Activated CD8-positive, alpha-beta T cell treated with anti-CD3 and anti-CD28 coated beads, Interleukin-2, amount 10 ng/mL, durations not matched to agents 7 days and 5 days (primary cell): ENCODE measurements at regions not wholly inside any gene's neighbourhood (a gene's known extent, or its start where the extent isn't known, plus 50 kb on each side); places are given as distances from the start of the nearest gene placed in this dataset.

ENCODE experiments used
- ATAC-seq: fragments of 150-1000 bp; cut with Tn5 transposase; one replicate; pipeline ENCODE4 v1.10.0; 2021; ENCODE audit warnings: moderate library complexity
- CTCF ChIA-PET: fragments of 350-600 bp; sonication (Branson Sonifier 250); formaldehyde crosslinking; loops from one replicate; lab custom pipeline; 2021; ENCODE audit warnings: antibody characterized with exemption; lab: Charles Lee
- POLR2A ChIA-PET: fragments of 350-600 bp; sonication (Branson Sonifier 250); formaldehyde crosslinking; loops from one replicate; lab custom pipeline; 2021; ENCODE audit warnings: antibody characterized with exemption; lab: Charles Lee
- DNase-seq: peaks from one replicate; pipeline ENCODE4 v3.0.0-alpha.2; 2020
- H3K27ac Mint-ChIP-seq: one replicate; pipeline ENCODE4 v1.8.0; 2021; ENCODE audit warnings: mild to moderate bottlenecking, mixed read lengths
- H3K27me3 Mint-ChIP-seq: one replicate; pipeline ENCODE4 v1.8.0; 2021; ENCODE audit warnings: low read depth, mixed read lengths
- H3K36me3 Mint-ChIP-seq: one replicate; pipeline ENCODE4 v1.8.0; 2021; ENCODE audit warnings: low read depth, mixed read lengths
- H3K4me1 Mint-ChIP-seq: one replicate; pipeline ENCODE4 v1.8.0; 2021; ENCODE audit warnings: low read depth, mixed read lengths
- H3K4me3 Mint-ChIP-seq: one replicate; pipeline ENCODE4 v1.8.0; 2021; ENCODE audit warnings: mild to moderate bottlenecking, mixed read lengths
- H3K9me3 Mint-ChIP-seq: one replicate; pipeline ENCODE4 v1.8.0; 2022; ENCODE audit warnings: mixed read lengths; ENCODE audit not compliant: insufficient read depth

DNA sequence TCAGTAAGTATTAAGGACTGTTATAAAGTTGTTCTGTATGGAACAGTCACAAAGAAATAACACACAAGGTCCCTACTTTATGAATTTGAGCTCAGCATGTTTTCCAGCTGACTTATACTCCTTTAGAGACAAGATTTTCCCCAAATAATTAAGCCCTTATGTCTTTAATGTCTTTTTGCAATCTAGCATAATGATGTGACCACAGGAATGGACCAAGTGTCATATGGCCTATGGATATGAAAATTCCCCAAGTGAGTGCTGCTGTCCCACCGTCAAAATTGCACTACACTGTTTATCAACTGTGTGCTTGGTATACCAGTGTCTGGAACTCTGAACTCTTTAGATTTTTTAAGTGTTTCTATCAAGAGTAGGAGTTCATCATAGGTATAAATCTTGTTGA lies 369.6 kb downstream of the PID1 start:
- no peak for DNase-seq
- Mint-ChIP-seq H3K4me1 (no peaks in the 10 kb centered on the region), H3K36me3 (no peaks in the 10 kb centered on the region), H3K4me3 (no peak overlapping the region), H3K27ac (no peak overlapping the region), H3K9me3 (no peaks in the 10 kb centered on the region), H3K27me3 (no peaks in the 10 kb centered on the region)
- ATAC-seq: no peak
- ChIA-PET CTCF (no interaction called here), POLR2A (no interaction called here)

DNA sequence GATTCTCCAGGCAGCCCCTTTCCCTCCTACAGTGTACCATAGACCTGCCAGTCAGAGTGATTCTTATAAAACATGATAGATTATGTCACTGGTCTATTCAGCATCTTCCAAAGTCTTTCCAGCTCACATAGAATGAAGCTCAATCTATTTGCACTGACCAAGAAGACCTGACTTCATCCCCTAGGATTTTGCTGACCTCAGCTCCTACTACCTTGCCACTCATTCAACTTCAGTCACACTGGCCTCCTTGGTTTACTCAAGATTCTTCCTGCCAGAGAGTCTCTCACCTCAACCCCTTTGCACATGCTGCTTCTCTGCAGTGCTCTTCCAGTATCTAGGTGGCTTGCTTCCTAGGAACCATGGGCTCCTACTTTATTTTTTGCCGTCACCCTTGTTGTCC lies 392.9 kb downstream of the PID1 start:
- Mint-ChIP-seq H3K4me1 (no peaks in the 10 kb centered on the region), H3K27ac (no peak overlapping the region), H3K4me3 (no peak overlapping the region), H3K36me3 (no peaks in the 10 kb centered on the region), H3K9me3 (no peaks in the 10 kb centered on the region), H3K27me3 (no peaks in the 10 kb centered on the region)
- ChIA-PET POLR2A (no interaction called here), CTCF (no interaction called here)
- no peak for ATAC-seq
- no peak for DNase-seq

DNA sequence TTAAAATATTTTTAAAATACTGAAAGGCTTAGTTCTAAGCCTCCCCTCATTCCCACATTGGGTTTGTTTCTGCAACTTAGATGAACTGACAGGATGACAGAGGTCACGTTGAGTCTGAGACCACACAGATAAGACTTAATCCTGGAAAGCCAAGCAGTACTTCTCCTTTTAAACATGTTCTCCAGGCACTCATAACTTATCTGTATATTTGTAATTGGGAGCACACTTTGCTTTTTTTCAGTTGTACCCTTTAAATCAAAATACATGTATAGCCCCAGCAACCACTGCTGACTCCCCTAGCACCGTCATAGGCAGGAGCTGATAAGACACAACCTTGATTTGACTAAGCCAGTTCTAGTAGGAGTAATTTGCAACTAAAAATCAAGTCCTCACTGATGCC lies 394.8 kb downstream of the PID1 start:
- CTCF ChIA-PET: no interaction called here
- H3K36me3 Mint-ChIP-seq: no peaks in the 10 kb centered on the region
- H3K4me1 Mint-ChIP-seq: no peaks in the 10 kb centered on the region
- ATAC-seq: no peak
- POLR2A ChIA-PET: no interaction called here
- no peaks in the 10 kb centered on the region for H3K9me3 Mint-ChIP-seq
- no peak for DNase-seq
- no peak overlapping the region for H3K4me3 Mint-ChIP-seq
- H3K27me3 Mint-ChIP-seq: no peaks in the 10 kb centered on the region
- H3K27ac Mint-ChIP-seq: no peak overlapping the region

DNA sequence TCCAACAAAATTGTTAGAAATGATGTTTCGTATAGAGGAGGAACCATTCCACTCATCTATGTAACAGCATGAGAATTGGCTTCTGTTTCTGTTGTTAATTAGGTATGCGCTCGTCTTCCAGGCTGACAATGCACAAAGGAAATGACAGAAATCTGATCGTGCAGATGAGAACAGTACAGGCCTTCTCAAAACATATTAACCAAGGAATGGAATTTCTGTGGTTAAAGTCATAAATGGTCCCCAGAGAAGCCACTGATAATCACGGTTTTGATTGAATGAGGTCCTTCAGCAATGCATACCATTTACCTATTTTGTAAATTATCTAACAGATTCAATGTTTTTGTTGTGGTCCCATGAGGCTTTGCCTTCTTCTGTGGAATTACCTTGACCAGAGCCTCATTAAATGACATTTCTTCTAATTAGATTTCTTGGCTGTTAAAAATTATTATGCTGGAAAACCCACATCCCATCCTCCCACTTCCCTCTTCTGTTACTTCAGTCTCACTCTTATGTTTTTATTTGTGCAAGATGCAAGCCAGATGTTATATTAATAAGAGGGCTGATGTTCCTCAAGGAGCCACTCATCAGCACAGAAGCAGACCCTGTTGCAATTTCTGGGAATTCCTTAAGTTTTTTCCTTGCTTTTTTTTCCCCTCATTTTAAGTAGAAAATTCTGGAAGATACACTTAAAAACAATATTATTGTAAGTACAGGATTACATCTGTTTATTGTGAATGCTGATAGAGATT lies 395.8 kb downstream of the PID1 start:
- CTCF ChIA-PET: no interaction called here
- Mint-ChIP-seq H3K27ac (no peak overlapping the region), H3K9me3 (no peaks in the 10 kb centered on the region), H3K36me3 (no peaks in the 10 kb centered on the region), H3K4me3 (no peak overlapping the region), H3K27me3 (no peaks in the 10 kb centered on the region), H3K4me1 (no peaks in the 10 kb centered on the region)
- POLR2A ChIA-PET: no interaction called here
- DNase-seq (no peak), ATAC-seq (no peak)

DNA sequence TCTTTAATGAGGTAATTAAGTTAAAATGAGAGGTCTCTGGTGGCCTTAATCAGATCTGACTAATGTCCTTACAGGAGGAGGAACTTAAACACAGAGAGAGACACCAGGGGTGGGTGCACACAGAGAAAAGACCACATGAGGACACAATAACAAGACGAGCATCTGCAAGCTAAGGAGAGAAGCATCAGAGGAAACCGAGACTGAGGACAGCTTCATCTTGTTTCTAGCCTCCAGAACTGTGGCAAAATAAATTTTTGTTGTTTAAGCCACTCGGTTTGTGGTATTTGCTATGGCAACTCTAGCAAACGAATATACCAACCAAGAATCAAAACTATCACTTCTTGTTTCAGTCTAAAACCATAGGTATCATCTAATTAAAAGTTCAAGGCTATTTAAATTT lies 400.1 kb downstream of the PID1 start:
- no peak for DNase-seq
- CTCF ChIA-PET: no interaction called here
- no peaks in the 10 kb centered on the region for H3K27me3 Mint-ChIP-seq
- no peaks in the 10 kb centered on the region for H3K4me1 Mint-ChIP-seq
- H3K36me3 Mint-ChIP-seq: no peaks in the 10 kb centered on the region
- H3K9me3 Mint-ChIP-seq: peaks cover 10% of the 10 kb centered on the region
- POLR2A ChIA-PET: no interaction called here
- H3K27ac Mint-ChIP-seq: no peak overlapping the region
- no peak for ATAC-seq
- no peak overlapping the region for H3K4me3 Mint-ChIP-seq

DNA sequence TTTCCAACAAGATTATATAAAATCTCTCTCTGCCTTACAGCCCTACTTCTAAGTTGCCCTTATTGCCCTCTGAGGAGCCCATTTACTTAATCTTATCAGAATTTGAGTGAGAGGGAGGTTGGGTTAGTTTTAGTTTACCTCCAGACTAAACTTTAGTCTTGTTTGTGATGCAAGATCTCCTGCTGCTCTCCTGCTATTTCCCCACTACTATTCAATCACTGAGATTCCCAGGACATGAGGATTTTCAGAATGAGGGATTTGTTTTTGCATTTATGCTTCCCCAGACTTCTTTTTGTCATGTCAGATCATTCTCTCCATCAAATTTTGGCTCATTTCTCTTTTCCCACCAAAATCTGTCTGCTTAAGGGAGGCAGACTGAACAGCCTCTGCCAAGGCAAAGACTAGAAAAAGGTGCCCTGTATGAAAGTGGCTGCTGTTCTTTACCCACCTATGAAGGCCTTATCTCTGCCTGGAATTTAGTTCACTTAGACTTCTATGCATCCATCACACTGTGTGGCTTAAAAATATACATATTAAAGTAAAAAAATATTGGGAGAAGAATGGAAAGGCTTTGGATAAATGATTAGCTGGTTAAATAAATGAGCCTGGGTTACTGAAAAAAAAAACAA lies 401.3 kb downstream of the PID1 start:
- DNase-seq: no peak
- no peak overlapping the region for H3K27ac Mint-ChIP-seq
- no peak overlapping the region for H3K4me3 Mint-ChIP-seq
- H3K4me1 Mint-ChIP-seq: no peaks in the 10 kb centered on the region
- ATAC-seq: no peak
- no peaks in the 10 kb centered on the region for H3K36me3 Mint-ChIP-seq
- CTCF ChIA-PET: no interaction called here
- H3K9me3 Mint-ChIP-seq: peaks cover 10% of the 10 kb centered on the region
- POLR2A ChIA-PET: no interaction called here
- H3K27me3 Mint-ChIP-seq: no peaks in the 10 kb centered on the region

DNA sequence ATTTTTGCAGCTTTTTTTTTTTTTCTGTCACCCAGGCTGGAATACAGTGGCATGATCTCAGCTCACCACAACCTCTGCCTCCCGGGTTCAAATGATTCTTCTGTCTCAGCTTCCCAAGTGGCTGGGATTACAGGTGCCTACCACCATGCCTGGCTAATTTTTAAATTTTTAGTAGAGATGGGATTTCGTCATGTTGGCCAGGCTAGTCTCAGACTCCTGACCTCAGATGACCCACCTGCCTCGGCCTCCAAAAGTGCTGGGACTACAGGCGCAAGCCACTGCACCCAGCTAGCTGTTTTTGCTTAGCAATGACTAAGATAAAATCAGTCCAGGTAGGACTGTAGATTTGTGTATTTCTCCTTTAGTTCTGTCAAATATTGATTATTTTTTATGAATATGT lies 403.7 kb downstream of the PID1 start:
- Mint-ChIP-seq H3K4me3 (no peak overlapping the region), H3K36me3 (no peaks in the 10 kb centered on the region), H3K9me3 (peaks cover 10% of the 10 kb centered on the region), H3K27me3 (no peaks in the 10 kb centered on the region), H3K4me1 (no peaks in the 10 kb centered on the region), H3K27ac (no peak overlapping the region)
- POLR2A ChIA-PET: no interaction called here
- CTCF ChIA-PET: no interaction called here
- DNase-seq (no peak), ATAC-seq (no peak)

DNA sequence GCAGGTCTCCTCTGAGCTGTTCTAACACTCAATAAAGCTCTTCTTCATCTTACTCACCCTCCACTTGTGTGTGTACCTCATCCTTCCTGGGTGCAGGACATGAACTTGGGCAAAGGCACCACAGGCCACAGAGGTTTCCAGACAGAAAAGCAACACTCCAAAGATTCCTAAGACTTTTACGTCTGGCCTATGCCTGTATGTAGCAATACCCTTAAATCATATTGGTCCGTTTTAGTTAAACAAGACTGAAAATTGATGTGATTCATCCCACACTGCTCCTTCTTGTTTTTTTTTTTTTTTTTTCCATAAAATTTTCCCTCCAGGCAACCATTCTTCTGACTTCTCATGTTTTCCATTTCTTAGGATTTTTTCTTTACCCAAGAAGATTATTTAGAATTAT lies 404.3 kb downstream of the PID1 start:
- DNase-seq (no peak), ATAC-seq (no peak)
- Mint-ChIP-seq H3K27ac (no peak overlapping the region), H3K36me3 (no peaks in the 10 kb centered on the region), H3K9me3 (peaks cover 10% of the 10 kb centered on the region), H3K4me1 (no peaks in the 10 kb centered on the region), H3K27me3 (no peaks in the 10 kb centered on the region), H3K4me3 (no peak overlapping the region)
- ChIA-PET POLR2A (no interaction called here), CTCF (no interaction called here)

DNA sequence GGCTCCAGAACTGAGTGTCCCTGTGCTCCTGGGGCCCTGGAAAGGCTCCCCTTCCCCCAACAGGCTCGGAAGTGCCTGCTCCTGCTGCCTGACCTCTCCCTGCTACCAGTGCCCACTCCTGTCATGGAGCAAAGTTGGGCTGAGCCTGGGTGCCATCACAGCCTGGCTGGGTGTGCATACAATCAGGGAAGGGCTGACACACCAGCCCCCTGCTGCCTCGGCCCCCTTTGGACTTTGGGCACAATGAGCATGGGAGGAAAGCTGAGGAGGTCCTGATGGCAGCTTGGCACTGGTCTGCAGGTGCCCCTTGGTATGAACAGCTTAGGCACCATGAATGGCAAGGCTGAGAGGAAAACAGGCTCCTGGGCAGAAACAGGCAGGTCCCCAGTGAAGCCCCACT lies 405.0 kb downstream of the PID1 start:
- no peak for ATAC-seq
- H3K36me3 Mint-ChIP-seq: no peaks in the 10 kb centered on the region

DNA sequence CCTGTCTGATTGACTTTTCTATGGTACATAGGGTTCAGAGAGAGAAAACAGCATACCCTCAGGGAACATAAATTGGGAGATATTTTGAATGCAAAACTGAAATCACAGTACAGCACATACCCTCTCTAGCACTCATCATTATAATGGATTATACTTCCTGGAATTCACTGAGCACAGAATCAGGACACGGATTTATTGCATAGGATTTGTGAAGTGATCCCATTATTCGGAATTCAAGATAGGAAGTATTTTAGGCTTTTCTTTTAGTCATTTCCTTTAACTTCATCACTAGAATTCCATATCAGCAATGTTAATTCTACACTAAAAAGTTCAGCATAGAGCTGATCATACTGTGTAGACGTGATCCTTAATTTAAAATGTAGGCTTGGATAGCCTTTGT lies 407.0 kb downstream of the PID1 start:
- Mint-ChIP-seq H3K36me3 (no peaks in the 10 kb centered on the region), H3K4me1 (no peaks in the 10 kb centered on the region), H3K9me3 (peaks cover 10% of the 10 kb centered on the region), H3K27ac (no peak overlapping the region), H3K27me3 (no peaks in the 10 kb centered on the region), H3K4me3 (no peak overlapping the region)
- ATAC-seq (no peak), DNase-seq (no peak)
- CTCF ChIA-PET: no interaction called here
- POLR2A ChIA-PET: no interaction called here

More for the DNA sequence above, 405.0 kb downstream of the PID1 start:
- ChIA-PET CTCF (no interaction called here), POLR2A (no interaction called here)
- peaks cover 10% of the 10 kb centered on the region for H3K9me3 Mint-ChIP-seq
- H3K4me3 Mint-ChIP-seq: no peak overlapping the region
- H3K27ac Mint-ChIP-seq: no peak overlapping the region
- DNase-seq: no peak
- no peaks in the 10 kb centered on the region for H3K27me3 Mint-ChIP-seq
- H3K4me1 Mint-ChIP-seq: no peaks in the 10 kb centered on the region

DNA sequence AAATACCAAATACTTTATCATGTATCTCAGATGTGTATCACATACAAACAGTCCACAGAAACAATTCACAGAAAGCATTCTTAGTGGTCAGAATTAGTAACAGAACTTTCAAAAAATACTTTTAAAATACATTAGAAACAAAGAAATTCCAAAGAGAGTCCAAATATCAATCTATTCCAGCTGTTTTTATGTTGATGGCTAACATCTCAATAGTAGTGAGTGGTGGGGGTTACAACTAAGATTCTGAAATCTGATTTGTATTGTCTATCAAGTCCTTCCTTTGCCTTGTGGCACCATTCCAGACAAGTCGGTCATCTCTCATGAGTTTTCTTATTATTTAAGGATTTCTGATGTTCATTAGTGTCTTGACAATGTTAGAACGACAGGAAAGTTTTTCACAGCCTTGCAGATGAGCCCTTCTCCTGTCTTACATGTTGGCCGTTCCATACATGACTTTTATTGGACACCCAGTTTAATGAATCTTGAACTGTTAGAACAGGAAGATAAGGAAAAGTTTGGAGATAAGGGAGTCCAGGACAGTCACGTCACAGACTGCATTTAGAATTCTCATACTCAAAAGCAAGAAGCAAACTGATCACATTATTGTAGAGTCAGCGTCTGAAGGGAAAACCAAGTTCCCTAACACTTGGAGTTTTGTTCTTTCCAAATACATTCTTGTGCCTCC lies 410.3 kb downstream of the PID1 start:
- Mint-ChIP-seq H3K27me3 (no peaks in the 10 kb centered on the region), H3K9me3 (peaks cover 3% of the 10 kb centered on the region), H3K4me3 (no peak overlapping the region), H3K4me1 (no peaks in the 10 kb centered on the region), H3K27ac (no peak overlapping the region), H3K36me3 (no peaks in the 10 kb centered on the region)
- DNase-seq: no peak
- no peak for ATAC-seq
- ChIA-PET CTCF (no interaction called here), POLR2A (no interaction called here)

DNA sequence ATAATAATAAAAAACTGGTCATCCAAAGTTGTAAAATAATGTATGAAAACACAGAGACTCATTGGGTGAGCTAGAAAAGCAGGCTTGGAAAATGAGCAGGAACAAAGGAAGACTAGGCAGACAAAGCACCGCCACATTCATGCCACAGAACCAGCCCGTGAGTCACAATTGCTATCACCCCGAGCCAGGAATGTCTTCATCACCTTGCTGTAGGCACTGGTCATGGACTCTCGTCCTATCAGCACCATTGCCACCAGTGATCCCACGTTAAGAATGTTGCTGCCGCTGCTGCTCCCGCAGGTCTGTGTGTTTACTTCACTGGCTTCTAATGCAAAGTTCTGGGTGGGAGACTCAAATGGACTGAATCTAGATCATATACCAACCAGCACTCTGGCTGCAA lies 417.9 kb downstream of the PID1 start:
- H3K27ac Mint-ChIP-seq: no peak overlapping the region
- H3K36me3 Mint-ChIP-seq: no peaks in the 10 kb centered on the region
- ChIA-PET POLR2A (no interaction called here), CTCF (no interaction called here)
- DNase-seq (no peak), ATAC-seq (no peak)
- H3K27me3 Mint-ChIP-seq: no peaks in the 10 kb centered on the region
- H3K4me1 Mint-ChIP-seq: no peaks in the 10 kb centered on the region
- peaks cover 3% of the 10 kb centered on the region for H3K9me3 Mint-ChIP-seq
- H3K4me3 Mint-ChIP-seq: no peak overlapping the region
